ENCODE measurements at regions not wholly inside any gene's neighbourhood (a gene's known extent, or its start where the extent isn't known, plus 50 kb on each side); places are given as distances from the start of the nearest gene placed in this dataset.

GRCh38 chr14:105855893-105856675 is 329.7 kb downstream of the TMEM121 start:
- Histone ChIP-seq H3K36me3 (ENCODE audit: insufficient read depth) (no peaks in the 10 kb centered on the region), H3K4me2 (no peak overlapping the region), H3F3A (replicated peaks; ENCODE audit: low read depth) (no peaks in the 10 kb centered on the region), H3K27me3 (ENCODE audit: insufficient read depth) (no peaks in the 10 kb centered on the region), H2AFZ (no peak overlapping the region), H3K4me1 (ENCODE audit: insufficient read depth) (no peaks in the 10 kb centered on the region), H3K79me2 (replicated peaks; ENCODE audit: insufficient read depth) (no peaks in the 10 kb centered on the region), H3K27ac (ENCODE audit: low read depth) (no peak overlapping the region), H4K20me1 (replicated peaks; ENCODE audit: insufficient read depth) (no peaks in the 10 kb centered on the region), H3K4me3 (no peak overlapping the region), H3K9me2 (ENCODE audit: insufficient read depth) (no peaks in the 10 kb centered on the region)
- Mint-ChIP-seq H3K27ac (no peak overlapping the region), H3K4me1 (no peaks in the 10 kb centered on the region), H3K27me3 (ENCODE audit: insufficient read depth, low read depth, poor library complexity) (peaks cover 9% of the 10 kb centered on the region), H3K4me3 (no peak overlapping the region), H3K36me3 (ENCODE audit: low read depth) (peaks cover 41% of the 10 kb centered on the region), H3K9me3 (peaks cover 98% of the 10 kb centered on the region)
- DNase-seq (ENCODE audit: low spot score) (no peak), ATAC-seq (no peak)
- no peak for TF ChIP-seq NANOG (IDR thresholded peaks at IDR 0.05; ENCODE audit: borderline replicate concordance)
- no peak for TF ChIP-seq POLR2AphosphoS5 (IDR thresholded peaks at IDR 0.05; ENCODE audit: low read depth)
- no peak for TF ChIP-seq ZNF331 (CRISPR knock-in tag; IDR thresholded peaks at IDR 0.05; ENCODE audit: low read depth)
- TF ChIP-seq CTCF (conservative IDR thresholded peaks at IDR 0.05; ENCODE audit: low read depth in 2 of 2) = no peak
- TF ChIP-seq JUNB (IDR thresholded peaks at IDR 0.05; ENCODE audit: unreplicated experiment) = no peak
- no peak for TF ChIP-seq STAT1 (IDR thresholded peaks at IDR 0.05; ENCODE audit: unreplicated experiment)
- TF ChIP-seq EZH2phosphoT487 (IDR thresholded peaks at IDR 0.05; ENCODE audit: unreplicated experiment) = no peak
- TF ChIP-seq, protein P1, sequence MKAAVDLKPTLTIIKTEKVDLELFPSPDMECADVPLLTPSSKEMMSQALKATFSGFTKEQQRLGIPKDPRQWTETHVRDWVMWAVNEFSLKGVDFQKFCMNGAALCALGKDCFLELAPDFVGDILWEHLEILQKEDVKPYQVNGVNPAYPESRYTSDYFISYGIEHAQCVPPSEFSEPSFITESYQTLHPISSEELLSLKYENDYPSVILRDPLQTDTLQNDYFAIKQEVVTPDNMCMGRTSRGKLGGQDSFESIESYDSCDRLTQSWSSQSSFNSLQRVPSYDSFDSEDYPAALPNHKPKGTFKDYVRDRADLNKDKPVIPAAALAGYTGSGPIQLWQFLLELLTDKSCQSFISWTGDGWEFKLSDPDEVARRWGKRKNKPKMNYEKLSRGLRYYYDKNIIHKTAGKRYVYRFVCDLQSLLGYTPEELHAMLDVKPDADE (IDR thresholded peaks at IDR 0.05) = no peak
- TF ChIP-seq, protein P2, sequence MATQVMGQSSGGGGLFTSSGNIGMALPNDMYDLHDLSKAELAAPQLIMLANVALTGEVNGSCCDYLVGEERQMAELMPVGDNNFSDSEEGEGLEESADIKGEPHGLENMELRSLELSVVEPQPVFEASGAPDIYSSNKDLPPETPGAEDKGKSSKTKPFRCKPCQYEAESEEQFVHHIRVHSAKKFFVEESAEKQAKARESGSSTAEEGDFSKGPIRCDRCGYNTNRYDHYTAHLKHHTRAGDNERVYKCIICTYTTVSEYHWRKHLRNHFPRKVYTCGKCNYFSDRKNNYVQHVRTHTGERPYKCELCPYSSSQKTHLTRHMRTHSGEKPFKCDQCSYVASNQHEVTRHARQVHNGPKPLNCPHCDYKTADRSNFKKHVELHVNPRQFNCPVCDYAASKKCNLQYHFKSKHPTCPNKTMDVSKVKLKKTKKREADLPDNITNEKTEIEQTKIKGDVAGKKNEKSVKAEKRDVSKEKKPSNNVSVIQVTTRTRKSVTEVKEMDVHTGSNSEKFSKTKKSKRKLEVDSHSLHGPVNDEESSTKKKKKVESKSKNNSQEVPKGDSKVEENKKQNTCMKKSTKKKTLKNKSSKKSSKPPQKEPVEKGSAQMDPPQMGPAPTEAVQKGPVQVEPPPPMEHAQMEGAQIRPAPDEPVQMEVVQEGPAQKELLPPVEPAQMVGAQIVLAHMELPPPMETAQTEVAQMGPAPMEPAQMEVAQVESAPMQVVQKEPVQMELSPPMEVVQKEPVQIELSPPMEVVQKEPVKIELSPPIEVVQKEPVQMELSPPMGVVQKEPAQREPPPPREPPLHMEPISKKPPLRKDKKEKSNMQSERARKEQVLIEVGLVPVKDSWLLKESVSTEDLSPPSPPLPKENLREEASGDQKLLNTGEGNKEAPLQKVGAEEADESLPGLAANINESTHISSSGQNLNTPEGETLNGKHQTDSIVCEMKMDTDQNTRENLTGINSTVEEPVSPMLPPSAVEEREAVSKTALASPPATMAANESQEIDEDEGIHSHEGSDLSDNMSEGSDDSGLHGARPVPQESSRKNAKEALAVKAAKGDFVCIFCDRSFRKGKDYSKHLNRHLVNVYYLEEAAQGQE (IDR thresholded peaks at IDR 0.05; ENCODE audit: unreplicated experiment) = no peak
- TF ChIP-seq ZNF114 (CRISPR knock-in tag; IDR thresholded peaks at IDR 0.05) = no peak
- TF ChIP-seq EZH2 (IDR thresholded peaks at IDR 0.05; ENCODE audit: low read depth, unreplicated experiment) = no peak
- TF ChIP-seq, protein P3, sequence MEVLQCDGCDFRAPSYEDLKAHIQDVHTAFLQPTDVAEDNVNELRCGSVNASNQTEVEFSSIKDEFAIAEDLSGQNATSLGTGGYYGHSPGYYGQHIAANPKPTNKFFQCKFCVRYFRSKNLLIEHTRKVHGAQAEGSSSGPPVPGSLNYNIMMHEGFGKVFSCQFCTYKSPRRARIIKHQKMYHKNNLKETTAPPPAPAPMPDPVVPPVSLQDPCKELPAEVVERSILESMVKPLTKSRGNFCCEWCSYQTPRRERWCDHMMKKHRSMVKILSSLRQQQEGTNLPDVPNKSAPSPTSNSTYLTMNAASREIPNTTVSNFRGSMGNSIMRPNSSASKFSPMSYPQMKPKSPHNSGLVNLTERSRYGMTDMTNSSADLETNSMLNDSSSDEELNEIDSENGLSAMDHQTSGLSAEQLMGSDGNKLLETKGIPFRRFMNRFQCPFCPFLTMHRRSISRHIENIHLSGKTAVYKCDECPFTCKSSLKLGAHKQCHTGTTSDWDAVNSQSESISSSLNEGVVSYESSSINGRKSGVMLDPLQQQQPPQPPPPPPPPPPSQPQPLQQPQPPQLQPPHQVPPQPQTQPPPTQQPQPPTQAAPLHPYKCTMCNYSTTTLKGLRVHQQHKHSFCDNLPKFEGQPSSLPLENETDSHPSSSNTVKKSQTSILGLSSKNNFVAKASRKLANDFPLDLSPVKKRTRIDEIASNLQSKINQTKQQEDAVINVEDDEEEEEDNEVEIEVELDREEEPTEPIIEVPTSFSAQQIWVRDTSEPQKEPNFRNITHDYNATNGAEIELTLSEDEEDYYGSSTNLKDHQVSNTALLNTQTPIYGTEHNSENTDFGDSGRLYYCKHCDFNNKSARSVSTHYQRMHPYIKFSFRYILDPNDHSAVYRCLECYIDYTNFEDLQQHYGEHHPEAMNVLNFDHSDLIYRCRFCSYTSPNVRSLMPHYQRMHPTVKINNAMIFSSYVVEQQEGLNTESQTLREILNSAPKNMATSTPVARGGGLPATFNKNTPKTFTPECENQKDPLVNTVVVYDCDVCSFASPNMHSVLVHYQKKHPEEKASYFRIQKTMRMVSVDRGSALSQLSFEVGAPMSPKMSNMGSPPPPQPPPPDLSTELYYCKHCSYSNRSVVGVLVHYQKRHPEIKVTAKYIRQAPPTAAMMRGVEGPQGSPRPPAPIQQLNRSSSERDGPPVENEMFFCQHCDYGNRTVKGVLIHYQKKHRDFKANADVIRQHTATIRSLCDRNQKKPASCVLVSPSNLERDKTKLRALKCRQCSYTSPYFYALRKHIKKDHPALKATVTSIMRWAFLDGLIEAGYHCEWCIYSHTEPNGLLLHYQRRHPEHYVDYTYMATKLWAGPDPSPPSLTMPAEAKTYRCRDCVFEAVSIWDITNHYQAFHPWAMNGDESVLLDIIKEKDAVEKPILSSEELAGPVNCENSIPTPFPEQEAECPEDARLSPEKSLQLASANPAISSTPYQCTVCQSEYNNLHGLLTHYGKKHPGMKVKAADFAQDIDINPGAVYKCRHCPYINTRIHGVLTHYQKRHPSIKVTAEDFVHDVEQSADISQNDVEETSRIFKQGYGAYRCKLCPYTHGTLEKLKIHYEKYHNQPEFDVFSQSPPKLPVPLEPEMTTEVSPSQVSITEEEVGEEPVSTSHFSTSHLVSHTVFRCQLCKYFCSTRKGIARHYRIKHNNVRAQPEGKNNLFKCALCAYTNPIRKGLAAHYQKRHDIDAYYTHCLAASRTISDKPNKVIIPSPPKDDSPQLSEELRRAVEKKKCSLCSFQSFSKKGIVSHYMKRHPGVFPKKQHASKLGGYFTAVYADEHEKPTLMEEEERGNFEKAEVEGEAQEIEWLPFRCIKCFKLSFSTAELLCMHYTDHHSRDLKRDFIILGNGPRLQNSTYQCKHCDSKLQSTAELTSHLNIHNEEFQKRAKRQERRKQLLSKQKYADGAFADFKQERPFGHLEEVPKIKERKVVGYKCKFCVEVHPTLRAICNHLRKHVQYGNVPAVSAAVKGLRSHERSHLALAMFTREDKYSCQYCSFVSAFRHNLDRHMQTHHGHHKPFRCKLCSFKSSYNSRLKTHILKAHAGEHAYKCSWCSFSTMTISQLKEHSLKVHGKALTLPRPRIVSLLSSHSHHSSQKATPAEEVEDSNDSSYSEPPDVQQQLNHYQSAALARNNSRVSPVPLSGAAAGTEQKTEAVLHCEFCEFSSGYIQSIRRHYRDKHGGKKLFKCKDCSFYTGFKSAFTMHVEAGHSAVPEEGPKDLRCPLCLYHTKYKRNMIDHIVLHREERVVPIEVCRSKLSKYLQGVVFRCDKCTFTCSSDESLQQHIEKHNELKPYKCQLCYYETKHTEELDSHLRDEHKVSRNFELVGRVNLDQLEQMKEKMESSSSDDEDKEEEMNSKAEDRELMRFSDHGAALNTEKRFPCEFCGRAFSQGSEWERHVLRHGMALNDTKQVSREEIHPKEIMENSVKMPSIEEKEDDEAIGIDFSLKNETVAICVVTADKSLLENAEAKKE (CRISPR knock-in tag; IDR thresholded peaks at IDR 0.05) = no peak
- no peak for TF ChIP-seq CREB1 (CRISPR knock-in tag; IDR thresholded peaks at IDR 0.05; ENCODE audit: low read depth)
